ENCODE measurements at regions not wholly inside any gene's neighbourhood (a gene's known extent, or its start where the extent isn't known, plus 50 kb on each side); places are given as distances from the start of the nearest gene placed in this dataset.

DNA sequence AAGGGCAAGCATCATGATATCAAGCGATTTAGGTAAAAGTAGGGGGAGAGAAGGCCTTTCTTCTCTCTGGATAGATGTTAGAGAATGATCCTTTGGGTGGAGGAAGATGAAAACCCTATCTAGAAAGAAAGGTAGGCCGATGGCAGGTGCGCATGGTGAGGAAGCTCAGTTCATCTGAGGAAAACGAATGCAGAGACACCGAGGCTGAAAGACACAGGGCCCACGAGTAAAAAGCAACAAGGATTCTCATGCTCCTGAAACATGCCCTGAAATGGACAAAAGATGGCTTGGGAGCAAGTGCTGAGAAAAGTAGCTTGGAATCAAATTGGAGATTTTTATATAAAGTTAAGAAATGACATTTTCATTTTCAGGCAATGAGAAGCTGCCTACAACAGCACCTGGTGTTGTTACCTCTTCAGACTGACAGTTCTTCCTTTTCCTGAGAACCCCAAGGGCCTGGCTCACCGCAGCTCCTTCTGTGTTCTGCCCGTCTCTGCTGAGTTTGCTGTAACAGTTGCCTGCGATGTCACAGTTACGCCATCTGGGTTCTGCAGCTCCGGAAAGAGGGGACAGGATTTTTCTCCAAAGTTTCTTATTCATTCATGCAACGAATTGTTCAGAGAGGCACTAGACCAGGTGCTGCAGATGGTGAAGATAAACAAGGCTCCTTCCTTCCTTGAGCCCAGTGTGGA is 402.0 kb upstream of the KLF6 start:
- intact Hi-C loops (cut with DNase I): no loop called here
- no peak for DNase-seq
- Histone ChIP-seq H3K4me3 (no peak overlapping the region), H3K36me3 (no peaks in the 10 kb centered on the region), H3K27me3 (no peaks in the 10 kb centered on the region), H3K27ac (no peak overlapping the region), H3K9me3 (no peaks in the 10 kb centered on the region), H3K4me1 (ENCODE audit: insufficient read depth) (peaks cover 2% of the 10 kb centered on the region)
- 95 to 96% (median 95%) methylated on average over 12 of the region's 12 CpGs for WGBS, 3 donors
- TF ChIP-seq, protein P1, sequence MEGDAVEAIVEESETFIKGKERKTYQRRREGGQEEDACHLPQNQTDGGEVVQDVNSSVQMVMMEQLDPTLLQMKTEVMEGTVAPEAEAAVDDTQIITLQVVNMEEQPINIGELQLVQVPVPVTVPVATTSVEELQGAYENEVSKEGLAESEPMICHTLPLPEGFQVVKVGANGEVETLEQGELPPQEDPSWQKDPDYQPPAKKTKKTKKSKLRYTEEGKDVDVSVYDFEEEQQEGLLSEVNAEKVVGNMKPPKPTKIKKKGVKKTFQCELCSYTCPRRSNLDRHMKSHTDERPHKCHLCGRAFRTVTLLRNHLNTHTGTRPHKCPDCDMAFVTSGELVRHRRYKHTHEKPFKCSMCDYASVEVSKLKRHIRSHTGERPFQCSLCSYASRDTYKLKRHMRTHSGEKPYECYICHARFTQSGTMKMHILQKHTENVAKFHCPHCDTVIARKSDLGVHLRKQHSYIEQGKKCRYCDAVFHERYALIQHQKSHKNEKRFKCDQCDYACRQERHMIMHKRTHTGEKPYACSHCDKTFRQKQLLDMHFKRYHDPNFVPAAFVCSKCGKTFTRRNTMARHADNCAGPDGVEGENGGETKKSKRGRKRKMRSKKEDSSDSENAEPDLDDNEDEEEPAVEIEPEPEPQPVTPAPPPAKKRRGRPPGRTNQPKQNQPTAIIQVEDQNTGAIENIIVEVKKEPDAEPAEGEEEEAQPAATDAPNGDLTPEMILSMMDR (IDR thresholded peaks at IDR 0.05): no peak
- TF ChIP-seq EP300 (IDR thresholded peaks at IDR 0.05) (no peak), POLR2A (IDR thresholded peaks at IDR 0.05) (no peak)

DNA sequence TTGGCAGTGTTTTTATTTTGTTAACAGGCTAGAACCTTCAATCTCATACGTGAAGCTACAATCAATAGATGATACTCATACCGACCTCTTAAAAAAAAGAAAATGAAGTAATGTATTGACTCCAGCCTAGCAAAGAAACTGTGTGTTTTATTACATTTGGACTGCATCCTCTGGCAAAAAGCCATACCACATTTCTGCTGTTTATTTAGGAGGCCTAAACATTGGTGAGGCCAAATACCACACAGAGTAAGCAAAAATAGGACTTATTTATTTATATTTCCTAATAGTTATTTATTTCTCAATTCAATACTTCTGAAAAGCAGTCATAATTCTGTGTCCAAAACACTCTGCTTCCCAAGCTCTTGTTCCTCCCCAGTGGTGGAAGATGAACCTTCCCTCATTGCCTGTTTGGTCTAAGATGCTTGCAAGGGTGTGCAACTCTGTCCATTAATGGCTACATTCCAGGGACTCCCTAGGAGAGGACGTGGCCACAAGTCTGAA is 398.8 kb upstream of the KLF6 start:
- intact Hi-C loops (cut with DNase I): no loop called here
- 35 to 45% (median 39%) methylated on average over 3 of the region's 3 CpGs for WGBS, 3 donors
- H3K4me1 ChIP-seq (ENCODE audit: insufficient read depth): peaks cover 2% of the 10 kb centered on the region
- no peaks in the 10 kb centered on the region for H3K36me3 ChIP-seq
- TF ChIP-seq, protein P1 (IDR thresholded peaks at IDR 0.05): no peak
- TF ChIP-seq POLR2A (IDR thresholded peaks at IDR 0.05) (no peak), EP300 (IDR thresholded peaks at IDR 0.05) (no peak)
- H3K27ac ChIP-seq: no peak overlapping the region
- no peak for DNase-seq
- no peaks in the 10 kb centered on the region for H3K27me3 ChIP-seq
- no peak overlapping the region for H3K4me3 ChIP-seq
- H3K9me3 ChIP-seq: no peaks in the 10 kb centered on the region

DNA sequence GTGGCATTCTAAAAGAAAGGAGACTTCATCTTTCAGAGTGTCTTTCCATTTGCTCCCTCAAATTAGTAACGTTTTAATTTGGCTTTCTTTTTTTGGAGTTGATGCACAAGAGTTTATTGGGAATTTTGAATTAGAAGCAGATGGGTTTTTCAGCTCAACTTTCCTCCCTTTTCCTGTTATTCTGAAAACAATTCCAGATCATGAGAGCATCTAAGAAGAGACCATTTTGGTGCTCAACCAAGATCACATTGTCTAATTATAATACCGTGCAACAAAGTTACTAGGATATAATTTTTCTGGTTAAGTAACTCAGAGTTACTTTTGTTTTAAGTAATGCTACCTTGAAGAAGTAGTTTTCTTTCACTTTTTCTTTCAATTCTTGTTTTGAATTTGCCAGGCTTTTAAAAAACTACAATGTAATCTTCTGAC is 396.6 kb upstream of the KLF6 start:
- no peak overlapping the region for H3K4me3 ChIP-seq
- H3K27ac ChIP-seq: no peak overlapping the region
- intact Hi-C loops (cut with DNase I): no loop called here
- TF ChIP-seq EP300 (IDR thresholded peaks at IDR 0.05) (no peak), POLR2A (IDR thresholded peaks at IDR 0.05) (no peak)
- no peaks in the 10 kb centered on the region for H3K36me3 ChIP-seq
- H3K27me3 ChIP-seq: no peaks in the 10 kb centered on the region
- no peaks in the 10 kb centered on the region for H3K9me3 ChIP-seq
- H3K4me1 ChIP-seq (ENCODE audit: insufficient read depth): peaks cover 2% of the 10 kb centered on the region
- DNase-seq: no peak
- 2 to 11% (median 7%) methylated on average over 2 of the region's 2 CpGs for WGBS, 3 donors

DNA sequence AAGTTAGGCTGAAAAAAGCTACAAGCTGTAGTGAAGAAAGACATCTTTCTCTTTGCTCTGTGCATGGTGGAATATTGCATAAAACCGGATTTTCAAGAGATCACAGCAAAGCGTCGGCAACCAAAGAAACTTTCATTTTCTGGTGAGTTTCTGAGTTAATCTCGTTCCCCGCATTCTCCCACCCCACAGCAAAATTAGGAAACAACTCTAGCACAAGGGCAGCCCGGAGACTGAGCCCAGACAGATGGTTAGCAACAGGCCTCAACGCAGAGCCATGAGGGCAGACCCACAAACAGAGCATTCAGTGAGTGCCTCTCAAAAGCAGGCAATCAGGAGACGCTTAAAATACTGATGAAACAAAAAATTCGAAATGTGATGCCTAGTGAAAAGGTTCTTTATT is 396.1 kb upstream of the KLF6 start:
- WGBS, 3 donors: 71 to 80% (median 75%) methylated on average over 9 of the region's 9 CpGs
- intact Hi-C loops (cut with DNase I): no loop called here
- no peak overlapping the region for H3K4me3 ChIP-seq
- TF ChIP-seq EP300 (IDR thresholded peaks at IDR 0.05) (no peak), POLR2A (IDR thresholded peaks at IDR 0.05) (no peak)
- TF ChIP-seq, protein P1 (IDR thresholded peaks at IDR 0.05): no peak
- no peaks in the 10 kb centered on the region for H3K36me3 ChIP-seq
- no peak overlapping the region for H3K27ac ChIP-seq
- DNase-seq: no peak
- no peaks in the 10 kb centered on the region for H3K9me3 ChIP-seq
- no peaks in the 10 kb centered on the region for H3K27me3 ChIP-seq
- H3K4me1 ChIP-seq (ENCODE audit: insufficient read depth): peaks cover 4% of the 10 kb centered on the region

DNA sequence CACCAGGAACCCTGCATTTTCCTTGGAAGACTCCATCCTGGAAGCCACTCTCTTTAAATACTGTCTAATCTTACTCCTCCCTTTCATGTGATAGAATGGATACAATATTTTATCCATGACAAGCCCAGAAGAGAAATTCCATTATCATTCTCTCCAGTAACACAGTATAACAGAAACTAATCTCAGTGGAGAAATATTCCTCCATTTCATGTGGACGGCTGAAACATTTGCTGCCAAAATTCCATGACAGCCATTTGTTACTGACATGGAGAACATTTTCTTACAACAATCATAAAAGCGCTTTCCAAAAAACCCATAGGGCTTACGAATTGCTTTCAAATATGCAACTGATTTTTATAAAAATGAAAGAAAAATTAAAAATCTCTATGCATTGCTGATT is 392.8 kb upstream of the KLF6 start:
- TF ChIP-seq, protein P1 (IDR thresholded peaks at IDR 0.05): no peak
- no peak for TF ChIP-seq EP300 (IDR thresholded peaks at IDR 0.05)
- TF ChIP-seq POLR2A (IDR thresholded peaks at IDR 0.05): no peak
- H3K27me3 ChIP-seq: no peaks in the 10 kb centered on the region
- H3K27ac ChIP-seq: no peak overlapping the region
- no peaks in the 10 kb centered on the region for H3K36me3 ChIP-seq
- no peak overlapping the region for H3K4me3 ChIP-seq
- no peaks in the 10 kb centered on the region for H3K9me3 ChIP-seq
- H3K4me1 ChIP-seq (ENCODE audit: insufficient read depth): peaks cover 8% of the 10 kb centered on the region
- DNase-seq: no peak
- intact Hi-C loops (cut with DNase I): no loop called here
- 22 to 27% (median 24%) methylated on average over 3 of the region's 3 CpGs for WGBS, 3 donors
